H1 (cell line): ENCODE measurements at regions not wholly inside any gene's neighbourhood (a gene's known extent, or its start where the extent isn't known, plus 50 kb on each side); places are given as distances from the start of the nearest gene placed in this dataset.

Experiments
- CTCF ChIP-seq, 3 experiments: IDR thresholded peaks; 1 replicate in 2 of 3; 2 replicates in 1 of 3; pipeline versions ENCODE4 v1.5.1 to v1.6.1; 2011; ENCODE audit warnings: low read length in 3 of 3, mild to moderate bottlenecking in 3 of 3, inconsistent platforms in 2 of 3, low read depth in 1 of 3, moderate library complexity in 1 of 3; ENCODE audit not compliant: insufficient read depth in 1 of 3; ENCODE audit errors: control extremely low read depth in 1 of 3
- EZH2 ChIP-seq: fragments of 200-600 bp; sonication (generic); IDR thresholded peaks from 2 replicates; pipeline ENCODE4 v1.7.1; 2012; ENCODE audit warnings: low read depth, mild to moderate bottlenecking, moderate library complexity, low read length, inconsistent platforms; ENCODE audit not compliant: severe bottlenecking
- PHF8 ChIP-seq: fragments of 200-600 bp; sonication (generic); conservative IDR thresholded peaks from 2 replicates; pipeline ENCODE4 v1.7.1; 2012; ENCODE audit warnings: low read depth, mild to moderate bottlenecking, inconsistent platforms, low read length, moderate library complexity
- POLR2A ChIP-seq, 2 experiments: IDR thresholded peaks; 1 replicate in 1 of 2; 2 replicates in 1 of 2; pipeline ENCODE4 v1.6.1; 2011; ENCODE audit warnings: low read depth in 2 of 2, low read length in 2 of 2, mild to moderate bottlenecking in 2 of 2; ENCODE audit errors: control extremely low read depth in 1 of 2
- POLR2AphosphoS5 ChIP-seq: IDR thresholded peaks from 2 replicates; pipeline ENCODE4 v1.6.1; 2011; ENCODE audit warnings: low read depth, low read length
- RFX5 ChIP-seq: IDR thresholded peaks from 2 replicates; pipeline ENCODE4 v1.6.1; 2011; ENCODE audit warnings: low read depth, low read length, improper control_type of control experiment, borderline replicate concordance
- SAP30 ChIP-seq: fragments of 300-600 bp; sonication (generic); IDR thresholded peaks from 2 replicates; pipeline ENCODE4 v1.7.1; 2012; ENCODE audit warnings: low read length, moderate library complexity, mild to moderate bottlenecking, inconsistent platforms; ENCODE audit not compliant: insufficient read depth, insufficient replicate concordance
- SIN3A ChIP-seq, 2 experiments: IDR thresholded peaks in 1 of 2; conservative IDR thresholded peaks in 1 of 2; 2 replicates each; pipeline ENCODE4 v1.6.1; 2011 to 2012; ENCODE audit warnings: low read length in 2 of 2, improper control_type of control experiment in 1 of 2, low read depth in 1 of 2, mild to moderate bottlenecking in 1 of 2
- YY1 ChIP-seq: IDR thresholded peaks from 2 replicates; pipeline ENCODE4 v1.6.1; 2011; ENCODE audit warnings: low read depth, mild to moderate bottlenecking, low read length
- ZNF274 ChIP-seq: IDR thresholded peaks from 2 replicates; pipeline ENCODE4 v1.7.0; 2012; ENCODE audit warnings: low read length, borderline replicate concordance; ENCODE audit errors: extremely low read depth
- TF ChIP-seq, protein P1 (sequence below): IDR thresholded peaks from 2 replicates; pipeline ENCODE4 v1.6.1; 2011; ENCODE audit warnings: low read length, improper control_type of control experiment
- TF ChIP-seq, protein P2 (sequence below): IDR thresholded peaks from 2 replicates; pipeline ENCODE4 v1.6.1; 2011; ENCODE audit warnings: low read depth, mild to moderate bottlenecking, low read length; ENCODE audit not compliant: insufficient read depth

GRCh38 chrX:67044866-67045265, 406.0 kb upstream of the EDA2R start:
- TF ChIP-seq POLR2AphosphoS5 (no peak), POLR2A (IDR thresholded peaks at IDR 0.05; ENCODE audit: control extremely low read depth in 1 of 2, low read depth in 2 of 2, low read length in 2 of 2) (no peak), CTCF (IDR thresholded peaks at IDR 0.05; ENCODE audit: control extremely low read depth in 1 of 3, insufficient read depth in 1 of 3, low read depth in 1 of 3, low read length in 3 of 3) (no peak), SIN3A (conservative IDR thresholded peaks at IDR 0.05 in 1 of 2, IDR thresholded peaks at IDR 0.05 in 1 of 2; ENCODE audit: low read depth in 1 of 2, low read length in 2 of 2) (no peak), RFX5 (no peak), EZH2 (no peak), ZNF274 (no peak), PHF8 (no peak), SAP30 (no peak), YY1 (no peak)
- TF ChIP-seq, protein P1, sequence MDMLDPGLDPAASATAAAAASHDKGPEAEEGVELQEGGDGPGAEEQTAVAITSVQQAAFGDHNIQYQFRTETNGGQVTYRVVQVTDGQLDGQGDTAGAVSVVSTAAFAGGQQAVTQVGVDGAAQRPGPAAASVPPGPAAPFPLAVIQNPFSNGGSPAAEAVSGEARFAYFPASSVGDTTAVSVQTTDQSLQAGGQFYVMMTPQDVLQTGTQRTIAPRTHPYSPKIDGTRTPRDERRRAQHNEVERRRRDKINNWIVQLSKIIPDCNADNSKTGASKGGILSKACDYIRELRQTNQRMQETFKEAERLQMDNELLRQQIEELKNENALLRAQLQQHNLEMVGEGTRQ: no peak
- TF ChIP-seq, protein P2, sequence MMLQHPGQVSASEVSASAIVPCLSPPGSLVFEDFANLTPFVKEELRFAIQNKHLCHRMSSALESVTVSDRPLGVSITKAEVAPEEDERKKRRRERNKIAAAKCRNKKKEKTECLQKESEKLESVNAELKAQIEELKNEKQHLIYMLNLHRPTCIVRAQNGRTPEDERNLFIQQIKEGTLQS: no peak
